ENCODE measurements at regions not wholly inside any gene's neighbourhood (a gene's known extent, or its start where the extent isn't known, plus 50 kb on each side); places are given as distances from the start of the nearest gene placed in this dataset.

- no peaks in the 10 kb centered on the region for H3K36me3 ChIP-seq (ENCODE audit: control insufficient read depth in 4 of 4, insufficient read depth in 3 of 4, low read depth in 1 of 4, low read length in 3 of 4)
- TF ChIP-seq FOXA1 (IDR thresholded peaks at IDR 0.05) (no peak), SP1 (IDR thresholded peaks at IDR 0.05) (no peak)
- no peaks in the 10 kb centered on the region for H3K27me3 ChIP-seq (ENCODE audit: control insufficient read depth in 4 of 4, insufficient read depth in 4 of 4, low read length in 3 of 4)
- WGBS, result 80% methylated on average over 1 of the region's 1 CpG
- H3K4me1 ChIP-seq (ENCODE audit: control insufficient read depth in 4 of 4, insufficient read depth in 4 of 4, low read length in 3 of 4), result no peaks in the 10 kb centered on the region
- H3K4me3 ChIP-seq (ENCODE audit: low read depth in 1 of 3, low read length in 3 of 3), result no peak overlapping the region
- no peak for DNase-seq (ENCODE audit: low spot score)
- no peak overlapping the region for H3K27ac ChIP-seq (ENCODE audit: low read depth in 1 of 2, low read length in 2 of 2)
- no peaks in the 10 kb centered on the region for H3K9me3 ChIP-seq (ENCODE audit: control insufficient read depth in 4 of 4, low read length in 3 of 4)
- H3K9ac ChIP-seq (ENCODE audit: low read depth in 1 of 2, low read length in 2 of 2), result no peak overlapping the region
Observed at GRCh38 chr5:106080535-106080934, 1590.2 kb downstream of the EFNA5 start.

GRCh38 chr5:106076655-106077054, 1594.1 kb downstream of the EFNA5 start:
- WGBS, result 86% methylated on average over 4 of the region's 4 CpGs
- H3K27me3 ChIP-seq (ENCODE audit: control insufficient read depth in 4 of 4, insufficient read depth in 4 of 4, low read length in 3 of 4), result no peaks in the 10 kb centered on the region
- H3K4me3 ChIP-seq (ENCODE audit: low read depth in 1 of 3, low read length in 3 of 3), result no peak overlapping the region
- no peaks in the 10 kb centered on the region for H3K4me1 ChIP-seq (ENCODE audit: control insufficient read depth in 4 of 4, insufficient read depth in 4 of 4, low read length in 3 of 4)
- H3K9me3 ChIP-seq (ENCODE audit: control insufficient read depth in 4 of 4, low read length in 3 of 4), result no peaks in the 10 kb centered on the region
- H3K36me3 ChIP-seq (ENCODE audit: control insufficient read depth in 4 of 4, insufficient read depth in 3 of 4, low read depth in 1 of 4, low read length in 3 of 4), result no peaks in the 10 kb centered on the region
- TF ChIP-seq TAF1 (conservative IDR thresholded peaks at IDR 0.05) (no peak), RXRA (IDR thresholded peaks at IDR 0.05) (no peak), GABPA (IDR thresholded peaks at IDR 0.05 in 1 of 2, conservative IDR thresholded peaks at IDR 0.05 in 1 of 2) (no peak), REST (IDR thresholded peaks at IDR 0.05) (no peak), EGR1 (IDR thresholded peaks at IDR 0.05; ENCODE audit: low read depth in 2 of 2) (no peak)
- H3K9ac ChIP-seq (ENCODE audit: low read depth in 1 of 2, low read length in 2 of 2), result no peak overlapping the region
- H3K27ac ChIP-seq (ENCODE audit: low read depth in 1 of 2, low read length in 2 of 2), result no peak overlapping the region
- no peak for DNase-seq (ENCODE audit: low spot score)

DNA sequence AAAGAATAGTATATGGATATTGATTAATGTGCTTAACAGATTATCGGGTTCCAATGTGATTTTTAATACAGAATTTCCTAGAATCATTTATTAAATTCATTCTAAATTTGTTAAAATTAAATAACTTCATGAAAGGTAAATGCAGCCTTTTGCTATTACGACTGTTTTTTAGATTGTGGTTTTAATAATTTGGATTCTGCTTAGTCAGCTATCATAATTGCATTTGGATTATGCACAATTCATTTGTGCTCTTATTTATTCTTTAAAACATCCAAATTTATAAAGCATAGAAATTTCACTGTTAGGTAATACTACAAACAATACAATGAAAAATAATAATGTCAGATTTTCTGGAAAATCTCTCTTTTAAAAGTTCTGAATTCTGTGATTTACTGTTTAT, 1598.5 kb downstream of the EFNA5 start:
- Histone ChIP-seq H3K4me3 (ENCODE audit: low read depth in 1 of 3, low read length in 3 of 3) (no peak overlapping the region), H3K27me3 (ENCODE audit: control insufficient read depth in 4 of 4, insufficient read depth in 4 of 4, low read length in 3 of 4) (no peaks in the 10 kb centered on the region), H3K27ac (ENCODE audit: low read depth in 1 of 2, low read length in 2 of 2) (no peak overlapping the region), H3K36me3 (ENCODE audit: control insufficient read depth in 4 of 4, insufficient read depth in 3 of 4, low read depth in 1 of 4, low read length in 3 of 4) (no peaks in the 10 kb centered on the region), H3K9me3 (ENCODE audit: control insufficient read depth in 4 of 4, low read length in 3 of 4) (no peaks in the 10 kb centered on the region), H3K4me1 (ENCODE audit: control insufficient read depth in 4 of 4, insufficient read depth in 4 of 4, low read length in 3 of 4) (no peaks in the 10 kb centered on the region), H3K9ac (ENCODE audit: low read depth in 1 of 2, low read length in 2 of 2) (no peak overlapping the region)
- WGBS, result 71% methylated on average over 2 of the region's 2 CpGs
- no peak for DNase-seq (ENCODE audit: low spot score)
- TF ChIP-seq ATF3 (IDR thresholded peaks at IDR 0.05) (no peak), RAD21 (IDR thresholded peaks at IDR 0.05) (no peak)

DNA sequence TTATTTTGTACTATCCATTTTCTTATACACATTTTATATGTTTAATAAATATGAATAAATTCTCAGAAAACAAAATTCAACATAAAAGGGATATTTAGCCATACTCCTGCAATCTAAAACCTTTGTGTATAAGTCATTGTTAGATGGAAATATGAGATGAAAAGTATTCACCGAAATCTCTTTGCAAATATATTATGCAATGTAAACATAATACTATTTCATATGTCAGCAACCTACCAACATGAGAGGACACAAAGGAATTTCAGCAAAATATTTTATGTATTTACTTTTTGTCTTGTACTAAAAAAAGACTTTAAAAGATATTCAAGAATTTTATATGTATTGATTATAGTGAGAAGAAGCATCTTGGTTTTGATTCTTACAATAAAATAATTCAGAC, 1623.4 kb downstream of the EFNA5 start:
- 63% methylated on average over 1 of the region's 1 CpG for WGBS
- Histone ChIP-seq H3K9ac (ENCODE audit: low read depth in 1 of 2, low read length in 2 of 2) (no peak overlapping the region), H3K36me3 (ENCODE audit: control insufficient read depth in 4 of 4, insufficient read depth in 3 of 4, low read depth in 1 of 4, low read length in 3 of 4) (no peaks in the 10 kb centered on the region), H3K9me3 (ENCODE audit: control insufficient read depth in 4 of 4, low read length in 3 of 4) (no peaks in the 10 kb centered on the region), H3K27ac (ENCODE audit: low read depth in 1 of 2, low read length in 2 of 2) (no peak overlapping the region), H3K4me3 (ENCODE audit: low read depth in 1 of 3, low read length in 3 of 3) (no peak overlapping the region), H3K4me1 (ENCODE audit: control insufficient read depth in 4 of 4, insufficient read depth in 4 of 4, low read length in 3 of 4) (no peaks in the 10 kb centered on the region), H3K27me3 (ENCODE audit: control insufficient read depth in 4 of 4, insufficient read depth in 4 of 4, low read length in 3 of 4) (peaks cover 0 to 2% (median 0%) of the 10 kb centered on the region in 4 donors)
- DNase-seq (ENCODE audit: low spot score), result no peak
- TF ChIP-seq, protein P1, sequence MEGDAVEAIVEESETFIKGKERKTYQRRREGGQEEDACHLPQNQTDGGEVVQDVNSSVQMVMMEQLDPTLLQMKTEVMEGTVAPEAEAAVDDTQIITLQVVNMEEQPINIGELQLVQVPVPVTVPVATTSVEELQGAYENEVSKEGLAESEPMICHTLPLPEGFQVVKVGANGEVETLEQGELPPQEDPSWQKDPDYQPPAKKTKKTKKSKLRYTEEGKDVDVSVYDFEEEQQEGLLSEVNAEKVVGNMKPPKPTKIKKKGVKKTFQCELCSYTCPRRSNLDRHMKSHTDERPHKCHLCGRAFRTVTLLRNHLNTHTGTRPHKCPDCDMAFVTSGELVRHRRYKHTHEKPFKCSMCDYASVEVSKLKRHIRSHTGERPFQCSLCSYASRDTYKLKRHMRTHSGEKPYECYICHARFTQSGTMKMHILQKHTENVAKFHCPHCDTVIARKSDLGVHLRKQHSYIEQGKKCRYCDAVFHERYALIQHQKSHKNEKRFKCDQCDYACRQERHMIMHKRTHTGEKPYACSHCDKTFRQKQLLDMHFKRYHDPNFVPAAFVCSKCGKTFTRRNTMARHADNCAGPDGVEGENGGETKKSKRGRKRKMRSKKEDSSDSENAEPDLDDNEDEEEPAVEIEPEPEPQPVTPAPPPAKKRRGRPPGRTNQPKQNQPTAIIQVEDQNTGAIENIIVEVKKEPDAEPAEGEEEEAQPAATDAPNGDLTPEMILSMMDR (IDR thresholded peaks at IDR 0.05; ENCODE audit: low read depth, low read length, missing input control), result no peak
- no peak for TF ChIP-seq REST (IDR thresholded peaks at IDR 0.05)
- TF ChIP-seq NR2F2 (IDR thresholded peaks at IDR 0.05), result no peak
- no peak for TF ChIP-seq FOXA2 (IDR thresholded peaks at IDR 0.05)
- TF ChIP-seq RAD21 (IDR thresholded peaks at IDR 0.05), result no peak
- no peak for TF ChIP-seq YY1 (IDR thresholded peaks at IDR 0.05)
- no peak for TF ChIP-seq MAX (IDR thresholded peaks at IDR 0.05)
- no peak for TF ChIP-seq EGR1 (IDR thresholded peaks at IDR 0.05; ENCODE audit: low read depth in 2 of 2)
- TF ChIP-seq JUND (IDR thresholded peaks at IDR 0.05), result no peak
- no peak for TF ChIP-seq HNF4A (conservative IDR thresholded peaks at IDR 0.05)

Measured in liver (tissue), 8 donors.